ENCODE measurements at regions not wholly inside any gene's neighbourhood (a gene's known extent, or its start where the extent isn't known, plus 50 kb on each side); places are given as distances from the start of the nearest gene placed in this dataset.

DNA sequence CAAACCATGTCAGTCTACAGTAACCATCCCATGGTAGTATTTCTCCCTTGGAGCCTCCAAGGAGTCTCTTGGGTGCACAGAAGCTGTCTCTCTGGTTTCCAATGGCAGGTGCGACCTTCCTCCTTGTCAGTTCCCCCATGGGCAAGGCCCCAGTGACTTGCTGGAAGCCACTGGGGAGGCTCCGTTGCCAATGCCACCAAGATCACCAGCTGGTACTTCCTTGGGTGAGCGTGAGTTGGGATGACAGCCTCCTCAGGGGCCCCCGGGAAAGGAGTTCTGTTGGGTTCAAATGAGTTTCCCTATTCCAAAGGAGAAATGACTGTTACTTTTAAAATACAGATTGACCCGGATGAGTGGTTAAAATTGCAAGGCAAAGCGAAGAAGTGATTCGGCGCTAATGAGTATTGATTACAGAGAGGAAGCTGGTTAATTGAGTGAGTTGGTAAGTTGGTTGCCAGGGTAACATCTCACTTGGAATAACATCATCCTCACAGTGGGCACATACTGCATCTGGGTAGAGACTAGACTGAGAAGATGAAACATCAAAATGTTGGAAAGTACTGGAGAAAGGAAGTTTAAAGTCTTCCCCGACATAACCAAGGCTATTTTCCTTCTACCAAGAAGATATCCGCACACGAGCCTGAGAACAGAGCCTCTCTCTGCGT lies 53.0 kb upstream of the LAPTM5 start:
- no peaks in the 10 kb centered on the region for H3K4me1 ChIP-seq (ENCODE audit: control insufficient read depth, insufficient read depth, low read length)
- ChIA-PET CTCF (interaction anchor here (0.9 to 2.0 kb wide), 3 partner anchors 9 to 101 kb away, joined by 3 to 10 read pairs (median 6); no protein-coding TSS in a partner anchor), SMC1A (ENCODE audit: uncharacterized antibody, unreplicated experiment) (interaction anchor here (0.8 kb wide), 1 partner anchor 101 kb away, joined by 3 read pairs; no protein-coding TSS in a partner anchor), POLR2A (no interaction called here), RAD21 (ENCODE audit: unreplicated experiment) (no interaction called here)
- no peaks in the 10 kb centered on the region for H3K79me2 ChIP-seq (ENCODE audit: control insufficient read depth, insufficient read depth, low read length)
- H3K27ac ChIP-seq (ENCODE audit: control insufficient read depth, insufficient read depth) = no peak overlapping the region
- no peak for DNase-seq (ENCODE audit: low read depth, low spot score)
- intact Hi-C loops (cut with micrococcal nuclease; ENCODE audit: unreplicated experiment) = no loop called here
- WGBS (ENCODE audit: insufficient coverage, insufficient replicate concordance, low lambda C conversion rate, missing lambda C conversion rate) = 39% methylated on average over 12 of the region's 12 CpGs
- no TSS peak for BruUV-seq (replicated peaks)
- in situ Hi-C loops (cut with MboI) = no loop called here
- FAIRE-seq = no peak
- TF ChIP-seq BCL11A (IDR thresholded peaks at IDR 0.05; ENCODE audit: low read depth, low read length) (no peak), POU2F2 (IDR thresholded peaks at IDR 0.05; ENCODE audit: borderline replicate concordance, low read depth, low read length) (no peak), ZNF384 (IDR thresholded peaks at IDR 0.05; ENCODE audit: borderline replicate concordance, low read depth, low read length) (no peak)
- TF ChIP-seq, protein P1, sequence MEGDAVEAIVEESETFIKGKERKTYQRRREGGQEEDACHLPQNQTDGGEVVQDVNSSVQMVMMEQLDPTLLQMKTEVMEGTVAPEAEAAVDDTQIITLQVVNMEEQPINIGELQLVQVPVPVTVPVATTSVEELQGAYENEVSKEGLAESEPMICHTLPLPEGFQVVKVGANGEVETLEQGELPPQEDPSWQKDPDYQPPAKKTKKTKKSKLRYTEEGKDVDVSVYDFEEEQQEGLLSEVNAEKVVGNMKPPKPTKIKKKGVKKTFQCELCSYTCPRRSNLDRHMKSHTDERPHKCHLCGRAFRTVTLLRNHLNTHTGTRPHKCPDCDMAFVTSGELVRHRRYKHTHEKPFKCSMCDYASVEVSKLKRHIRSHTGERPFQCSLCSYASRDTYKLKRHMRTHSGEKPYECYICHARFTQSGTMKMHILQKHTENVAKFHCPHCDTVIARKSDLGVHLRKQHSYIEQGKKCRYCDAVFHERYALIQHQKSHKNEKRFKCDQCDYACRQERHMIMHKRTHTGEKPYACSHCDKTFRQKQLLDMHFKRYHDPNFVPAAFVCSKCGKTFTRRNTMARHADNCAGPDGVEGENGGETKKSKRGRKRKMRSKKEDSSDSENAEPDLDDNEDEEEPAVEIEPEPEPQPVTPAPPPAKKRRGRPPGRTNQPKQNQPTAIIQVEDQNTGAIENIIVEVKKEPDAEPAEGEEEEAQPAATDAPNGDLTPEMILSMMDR (IDR thresholded peaks at IDR 0.05 in 2 of 3, conservative IDR thresholded peaks at IDR 0.05 in 1 of 3; ENCODE audit: control insufficient read depth in 2 of 3, extremely low read depth in 1 of 3, insufficient read depth in 1 of 3, low read depth in 3 of 3, low read length in 3 of 3) = no peak
- H3K4me2 ChIP-seq (ENCODE audit: control insufficient read depth, insufficient read depth) = no peak overlapping the region
- no peak overlapping the region for H3K4me3 ChIP-seq
- peaks cover 28% of the 10 kb centered on the region in 2 experiments for H3K27me3 ChIP-seq (replicated peaks in 1 of 2; ENCODE audit: control insufficient read depth in 2 of 2, insufficient read depth in 2 of 2, low read length in 1 of 2)
- no peaks in the 10 kb centered on the region for H3K9me3 ChIP-seq (replicated peaks; ENCODE audit: control insufficient read depth, insufficient read depth, low read length)
- H4K20me1 ChIP-seq (ENCODE audit: control insufficient read depth, insufficient read depth) = 0 out of 2 replicates have a peak, but pooled peaks cover 3% of the 10 kb centered on the region
- ATAC-seq = no peak
- H2AFZ ChIP-seq (ENCODE audit: control insufficient read depth, low read depth, low read length) = no peak overlapping the region
- no peak overlapping the region for H3K9ac ChIP-seq (ENCODE audit: control insufficient read depth, insufficient read depth, low read length)
- no peaks in the 10 kb centered on the region for H3K36me3 ChIP-seq (ENCODE audit: control insufficient read depth in 2 of 2, insufficient read depth in 2 of 2, low read length in 1 of 2)

Data from GM12878 (cell line).